ENCODE measurements at regions not wholly inside any gene's neighbourhood (a gene's known extent, or its start where the extent isn't known, plus 50 kb on each side); places are given as distances from the start of the nearest gene placed in this dataset.

DNA sequence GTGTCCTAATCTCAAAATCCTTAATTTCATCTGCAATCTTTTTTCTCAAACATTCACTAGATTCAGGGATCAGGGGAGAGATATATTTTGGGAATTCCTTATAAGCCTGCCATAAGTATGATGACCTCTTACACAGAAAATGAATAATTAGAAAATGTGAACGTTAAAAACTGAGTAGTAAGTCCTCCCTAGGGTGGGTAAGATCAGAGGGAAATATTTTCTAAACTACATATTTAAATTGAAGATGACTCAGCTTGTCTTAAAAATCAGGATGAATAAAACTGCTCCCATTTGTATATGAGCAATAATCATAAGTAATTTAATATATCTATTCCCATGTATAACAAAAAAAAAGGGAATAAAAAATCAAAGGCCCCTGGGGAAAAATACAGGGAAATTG, 935.5 kb downstream of the TMTC2 start:
- Histone ChIP-seq H2AFZ (replicated peaks; ENCODE audit: low read length, poor library complexity) (no peak overlapping the region), H3K36me3 (ENCODE audit: control insufficient read depth, insufficient read depth, low read length) (no peaks in the 10 kb centered on the region), H4K5ac (ENCODE audit: low read depth, low read length) (no peak overlapping the region), H3K27ac (ENCODE audit: insufficient read depth, low read length) (no peak overlapping the region), H2AK9ac (replicated peaks; ENCODE audit: low read depth, low read length, poor library complexity) (no peak overlapping the region), H3K23ac (ENCODE audit: low read depth, low read length) (no peak overlapping the region), H3K14ac (replicated peaks; ENCODE audit: low read depth, low read length) (no peak overlapping the region), H3K4me2 (ENCODE audit: low read depth, low read length) (no peak overlapping the region), H4K91ac (ENCODE audit: insufficient read depth, low read depth, low read length) (no peak overlapping the region), H3K56ac (ENCODE audit: extremely low read depth, insufficient read depth, low read length) (no peak overlapping the region), H3K18ac (ENCODE audit: low read depth, low read length) (no peak overlapping the region), H3K9me3 (ENCODE audit: control insufficient read depth, insufficient read depth, low read length) (0 out of 2 replicates have a peak, but pooled peaks cover 2% of the 10 kb centered on the region), H4K20me1 (ENCODE audit: insufficient read depth, low read length) (no peaks in the 10 kb centered on the region), H3K79me1 (ENCODE audit: low read depth in 1 of 2, low read length in 2 of 2) (no peaks in the 10 kb centered on the region), H4K8ac (ENCODE audit: low read depth in 2 of 2, low read length in 2 of 2) (no peak overlapping the region), H2BK120ac (ENCODE audit: low read depth, low read length) (no peak overlapping the region), H3K9me1 (ENCODE audit: insufficient read depth, low read length) (no peaks in the 10 kb centered on the region), H3K27me3 (ENCODE audit: control insufficient read depth, insufficient read depth, low read length) (no peaks in the 10 kb centered on the region), H2BK5ac (ENCODE audit: low read depth, low read length, poor library complexity, severe bottlenecking) (no peak overlapping the region), H3K9ac (ENCODE audit: low read depth, low read length) (no peak overlapping the region), H3K4me3 (ENCODE audit: insufficient read depth, low read depth, low read length) (no peak overlapping the region), H3K4me1 (ENCODE audit: control insufficient read depth, insufficient read depth, low read length) (no peaks in the 10 kb centered on the region), H2AK5ac (ENCODE audit: low read depth, low read length) (no peak overlapping the region), H3K4ac (ENCODE audit: low read depth, low read length) (no peak overlapping the region), H2BK15ac (ENCODE audit: low read depth, low read length) (no peak overlapping the region), H2BK20ac (ENCODE audit: low read depth, low read length) (no peak overlapping the region)
- WGBS, 2 experiments (ENCODE audit: extremely low coverage in 2 of 2, insufficient read length in 1 of 2): no CpG with 5 or more reads among the region's 1 CpG
- intact Hi-C loops (cut with micrococcal nuclease): no loop called here
- DNase-seq: no peak
- TF ChIP-seq, protein P1, sequence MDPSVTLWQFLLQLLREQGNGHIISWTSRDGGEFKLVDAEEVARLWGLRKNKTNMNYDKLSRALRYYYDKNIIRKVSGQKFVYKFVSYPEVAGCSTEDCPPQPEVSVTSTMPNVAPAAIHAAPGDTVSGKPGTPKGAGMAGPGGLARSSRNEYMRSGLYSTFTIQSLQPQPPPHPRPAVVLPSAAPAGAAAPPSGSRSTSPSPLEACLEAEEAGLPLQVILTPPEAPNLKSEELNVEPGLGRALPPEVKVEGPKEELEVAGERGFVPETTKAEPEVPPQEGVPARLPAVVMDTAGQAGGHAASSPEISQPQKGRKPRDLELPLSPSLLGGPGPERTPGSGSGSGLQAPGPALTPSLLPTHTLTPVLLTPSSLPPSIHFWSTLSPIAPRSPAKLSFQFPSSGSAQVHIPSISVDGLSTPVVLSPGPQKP (IDR thresholded peaks at IDR 0.05; ENCODE audit: borderline replicate concordance, low read depth, low read length): no peak
- TF ChIP-seq MAFK (IDR thresholded peaks at IDR 0.05; ENCODE audit: low read depth, low read length) (no peak), FOS (IDR thresholded peaks at IDR 0.05; ENCODE audit: low read depth, low read length) (no peak), RCOR1 (IDR thresholded peaks at IDR 0.05; ENCODE audit: insufficient replicate concordance, low read length) (no peak), RAD21 (IDR thresholded peaks at IDR 0.05; ENCODE audit: low read length) (no peak), BHLHE40 (IDR thresholded peaks at IDR 0.05; ENCODE audit: low read depth, low read length) (no peak), POLR2A (IDR thresholded peaks at IDR 0.05; ENCODE audit: low read depth, low read length) (no peak), MXI1 (IDR thresholded peaks at IDR 0.05; ENCODE audit: borderline replicate concordance, low read depth, low read length) (no peak), MAZ (IDR thresholded peaks at IDR 0.05; ENCODE audit: borderline replicate concordance, low read depth, low read length) (no peak), SMC3 (IDR thresholded peaks at IDR 0.05; ENCODE audit: low read depth, low read length) (no peak), NFE2L2 (IDR thresholded peaks at IDR 0.05; ENCODE audit: low read depth, low read length) (no peak), RFX5 (IDR thresholded peaks at IDR 0.05; ENCODE audit: low read depth, low read length) (no peak)
- TF ChIP-seq, protein P2, sequence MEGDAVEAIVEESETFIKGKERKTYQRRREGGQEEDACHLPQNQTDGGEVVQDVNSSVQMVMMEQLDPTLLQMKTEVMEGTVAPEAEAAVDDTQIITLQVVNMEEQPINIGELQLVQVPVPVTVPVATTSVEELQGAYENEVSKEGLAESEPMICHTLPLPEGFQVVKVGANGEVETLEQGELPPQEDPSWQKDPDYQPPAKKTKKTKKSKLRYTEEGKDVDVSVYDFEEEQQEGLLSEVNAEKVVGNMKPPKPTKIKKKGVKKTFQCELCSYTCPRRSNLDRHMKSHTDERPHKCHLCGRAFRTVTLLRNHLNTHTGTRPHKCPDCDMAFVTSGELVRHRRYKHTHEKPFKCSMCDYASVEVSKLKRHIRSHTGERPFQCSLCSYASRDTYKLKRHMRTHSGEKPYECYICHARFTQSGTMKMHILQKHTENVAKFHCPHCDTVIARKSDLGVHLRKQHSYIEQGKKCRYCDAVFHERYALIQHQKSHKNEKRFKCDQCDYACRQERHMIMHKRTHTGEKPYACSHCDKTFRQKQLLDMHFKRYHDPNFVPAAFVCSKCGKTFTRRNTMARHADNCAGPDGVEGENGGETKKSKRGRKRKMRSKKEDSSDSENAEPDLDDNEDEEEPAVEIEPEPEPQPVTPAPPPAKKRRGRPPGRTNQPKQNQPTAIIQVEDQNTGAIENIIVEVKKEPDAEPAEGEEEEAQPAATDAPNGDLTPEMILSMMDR (conservative IDR thresholded peaks at IDR 0.05; ENCODE audit: low read depth, low read length): no peak
- TF ChIP-seq, protein P3, sequence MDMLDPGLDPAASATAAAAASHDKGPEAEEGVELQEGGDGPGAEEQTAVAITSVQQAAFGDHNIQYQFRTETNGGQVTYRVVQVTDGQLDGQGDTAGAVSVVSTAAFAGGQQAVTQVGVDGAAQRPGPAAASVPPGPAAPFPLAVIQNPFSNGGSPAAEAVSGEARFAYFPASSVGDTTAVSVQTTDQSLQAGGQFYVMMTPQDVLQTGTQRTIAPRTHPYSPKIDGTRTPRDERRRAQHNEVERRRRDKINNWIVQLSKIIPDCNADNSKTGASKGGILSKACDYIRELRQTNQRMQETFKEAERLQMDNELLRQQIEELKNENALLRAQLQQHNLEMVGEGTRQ (IDR thresholded peaks at IDR 0.05; ENCODE audit: low read depth, low read length): no peak
- ChIA-PET CTCF (no interaction called here), POLR2A (ENCODE audit: unreplicated experiment) (no interaction called here)
- no TSS peak for BruUV-seq (replicated peaks)
- dilution Hi-C loops (cut with HindIII; ENCODE audit: low sequenced_read_pairs, unreplicated experiment): no loop called here
- in situ Hi-C loops (cut with MboI; ENCODE audit: low sequenced_read_pairs): no loop called here
- no peak for ATAC-seq (ENCODE audit: low read depth)

All from IMR-90 (cell line).